ENCODE measurements at regions not wholly inside any gene's neighbourhood (a gene's known extent, or its start where the extent isn't known, plus 50 kb on each side); places are given as distances from the start of the nearest gene placed in this dataset.
"Not testable (repeated sequence)": the region's sequence is repeated elsewhere in the genome, so short reads cannot be mapped to it uniquely, and the experiment has no call there.

DNA sequence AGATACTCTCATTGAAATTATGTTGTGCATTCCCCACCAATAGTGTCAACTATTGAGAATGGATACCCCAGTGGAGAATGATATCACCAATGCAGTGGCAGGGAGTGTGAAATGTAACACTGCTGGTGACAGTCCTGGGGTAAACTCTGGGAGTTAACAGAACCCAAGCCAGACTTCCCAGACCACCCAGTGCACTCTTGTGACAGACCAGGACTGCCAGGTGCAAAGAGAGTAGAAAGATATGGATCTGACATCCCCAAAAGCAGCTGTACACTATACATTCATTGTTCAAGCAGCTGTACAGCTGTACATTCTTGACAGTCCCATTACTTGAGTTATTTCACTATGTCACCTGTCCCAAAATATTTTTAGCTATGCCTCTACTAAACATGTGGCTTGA, 886.6 kb downstream of the DIAPH3 start:
- no peak for DNase-seq (ENCODE audit: low spot score)
- TF ChIP-seq, protein P1, sequence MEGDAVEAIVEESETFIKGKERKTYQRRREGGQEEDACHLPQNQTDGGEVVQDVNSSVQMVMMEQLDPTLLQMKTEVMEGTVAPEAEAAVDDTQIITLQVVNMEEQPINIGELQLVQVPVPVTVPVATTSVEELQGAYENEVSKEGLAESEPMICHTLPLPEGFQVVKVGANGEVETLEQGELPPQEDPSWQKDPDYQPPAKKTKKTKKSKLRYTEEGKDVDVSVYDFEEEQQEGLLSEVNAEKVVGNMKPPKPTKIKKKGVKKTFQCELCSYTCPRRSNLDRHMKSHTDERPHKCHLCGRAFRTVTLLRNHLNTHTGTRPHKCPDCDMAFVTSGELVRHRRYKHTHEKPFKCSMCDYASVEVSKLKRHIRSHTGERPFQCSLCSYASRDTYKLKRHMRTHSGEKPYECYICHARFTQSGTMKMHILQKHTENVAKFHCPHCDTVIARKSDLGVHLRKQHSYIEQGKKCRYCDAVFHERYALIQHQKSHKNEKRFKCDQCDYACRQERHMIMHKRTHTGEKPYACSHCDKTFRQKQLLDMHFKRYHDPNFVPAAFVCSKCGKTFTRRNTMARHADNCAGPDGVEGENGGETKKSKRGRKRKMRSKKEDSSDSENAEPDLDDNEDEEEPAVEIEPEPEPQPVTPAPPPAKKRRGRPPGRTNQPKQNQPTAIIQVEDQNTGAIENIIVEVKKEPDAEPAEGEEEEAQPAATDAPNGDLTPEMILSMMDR (IDR thresholded peaks at IDR 0.05; ENCODE audit: unreplicated experiment), result no peak
- Mint-ChIP-seq H3K4me3 (ENCODE audit: unreplicated experiment) (no peak overlapping the region), H3K27ac (ENCODE audit: unreplicated experiment) (no peak overlapping the region), H3K27me3 (ENCODE audit: unreplicated experiment) (peaks cover 1% of the 10 kb centered on the region), H3K4me1 (ENCODE audit: unreplicated experiment) (peaks cover 18% of the 10 kb centered on the region), H3K36me3 (ENCODE audit: low read depth, unreplicated experiment) (no peaks in the 10 kb centered on the region), H3K9me3 (ENCODE audit: unreplicated experiment) (no peaks in the 10 kb centered on the region)

DNA sequence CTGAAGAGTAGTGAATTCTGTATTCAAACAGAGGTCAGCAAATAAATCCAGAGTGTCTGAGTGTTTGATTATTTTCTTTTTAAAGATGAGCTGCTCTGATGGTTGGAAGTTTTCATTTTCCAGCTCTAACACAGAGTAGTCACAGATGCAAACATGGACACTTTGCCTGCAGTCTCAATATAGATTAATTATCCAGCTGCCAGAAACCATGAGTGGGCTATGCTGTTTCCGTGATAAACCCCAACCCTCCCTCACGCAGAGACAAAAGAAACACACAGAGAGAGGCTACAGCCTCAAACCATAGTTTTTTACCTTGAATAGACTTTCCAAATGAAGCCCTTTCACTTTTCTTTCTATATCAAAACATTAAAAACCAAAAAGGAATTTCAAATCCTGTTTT, 884.7 kb downstream of the DIAPH3 start:
- Mint-ChIP-seq H3K9me3 (ENCODE audit: unreplicated experiment) (no peaks in the 10 kb centered on the region), H3K27me3 (ENCODE audit: unreplicated experiment) (peaks cover 1% of the 10 kb centered on the region), H3K27ac (ENCODE audit: unreplicated experiment) (no peak overlapping the region), H3K4me1 (ENCODE audit: unreplicated experiment) (peaks cover 18% of the 10 kb centered on the region), H3K4me3 (ENCODE audit: unreplicated experiment) (no peak overlapping the region), H3K36me3 (ENCODE audit: low read depth, unreplicated experiment) (no peaks in the 10 kb centered on the region)
- TF ChIP-seq, protein P1 (IDR thresholded peaks at IDR 0.05; ENCODE audit: unreplicated experiment), result no peak
- no peak for DNase-seq (ENCODE audit: low spot score)

DNA sequence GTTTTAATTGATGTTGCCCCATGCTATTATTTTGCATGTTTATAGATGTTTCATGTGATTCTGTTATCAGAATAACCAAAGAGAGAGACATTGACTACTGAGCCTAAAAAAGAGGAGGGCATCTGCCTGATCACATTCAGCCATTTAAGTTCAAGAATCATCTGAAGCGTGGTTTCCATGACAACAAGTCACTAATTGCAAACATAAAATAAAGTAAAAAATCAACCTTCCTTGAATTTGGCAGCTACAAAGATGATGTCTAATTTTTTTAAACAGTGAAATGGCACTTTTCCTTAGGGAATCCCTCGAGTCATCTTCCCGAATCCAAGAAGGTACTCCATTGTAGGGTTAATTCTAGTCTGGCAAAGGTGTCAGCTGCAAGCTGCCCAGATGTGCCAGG, 884.2 kb downstream of the DIAPH3 start:
- no peak for DNase-seq (ENCODE audit: low spot score)
- TF ChIP-seq, protein P1 (IDR thresholded peaks at IDR 0.05; ENCODE audit: unreplicated experiment), result no peak
- Mint-ChIP-seq H3K36me3 (ENCODE audit: low read depth, unreplicated experiment) (no peaks in the 10 kb centered on the region), H3K27me3 (ENCODE audit: unreplicated experiment) (peaks cover 1% of the 10 kb centered on the region), H3K4me1 (ENCODE audit: unreplicated experiment) (peaks cover 18% of the 10 kb centered on the region), H3K27ac (ENCODE audit: unreplicated experiment) (no peak overlapping the region), H3K4me3 (ENCODE audit: unreplicated experiment) (no peak overlapping the region), H3K9me3 (ENCODE audit: unreplicated experiment) (no peaks in the 10 kb centered on the region)

DNA sequence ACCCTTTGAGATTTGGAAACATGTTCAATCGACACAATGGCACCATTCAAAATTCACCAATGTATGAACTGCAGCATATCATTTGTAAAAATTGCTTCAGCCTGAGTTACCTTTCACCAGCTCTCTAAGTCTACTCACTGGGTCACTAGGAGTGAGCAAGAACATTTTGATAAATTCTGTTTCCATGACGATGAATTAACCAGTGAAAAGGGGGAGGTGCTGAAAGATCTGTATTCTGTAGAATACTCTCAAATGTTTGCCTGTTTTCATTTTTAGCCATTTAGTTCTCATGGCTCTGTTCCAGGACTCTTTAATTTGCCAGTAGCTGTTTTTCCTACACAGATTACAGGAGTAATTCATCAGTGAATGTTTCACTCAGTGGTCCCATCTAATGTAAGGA, 883.4 kb downstream of the DIAPH3 start:
- peaks cover 1% of the 10 kb centered on the region for H3K27me3 Mint-ChIP-seq (ENCODE audit: unreplicated experiment)
- no peaks in the 10 kb centered on the region for H3K36me3 Mint-ChIP-seq (ENCODE audit: low read depth, unreplicated experiment)
- H3K27ac Mint-ChIP-seq (ENCODE audit: unreplicated experiment), result no peak overlapping the region
- DNase-seq (ENCODE audit: low spot score), result no peak
- H3K4me1 Mint-ChIP-seq (ENCODE audit: unreplicated experiment), result peaks cover 13% of the 10 kb centered on the region
- no peak overlapping the region for H3K4me3 Mint-ChIP-seq (ENCODE audit: unreplicated experiment)
- no peaks in the 10 kb centered on the region for H3K9me3 Mint-ChIP-seq (ENCODE audit: unreplicated experiment)
- TF ChIP-seq, protein P1 (IDR thresholded peaks at IDR 0.05; ENCODE audit: unreplicated experiment), result no peak

DNA sequence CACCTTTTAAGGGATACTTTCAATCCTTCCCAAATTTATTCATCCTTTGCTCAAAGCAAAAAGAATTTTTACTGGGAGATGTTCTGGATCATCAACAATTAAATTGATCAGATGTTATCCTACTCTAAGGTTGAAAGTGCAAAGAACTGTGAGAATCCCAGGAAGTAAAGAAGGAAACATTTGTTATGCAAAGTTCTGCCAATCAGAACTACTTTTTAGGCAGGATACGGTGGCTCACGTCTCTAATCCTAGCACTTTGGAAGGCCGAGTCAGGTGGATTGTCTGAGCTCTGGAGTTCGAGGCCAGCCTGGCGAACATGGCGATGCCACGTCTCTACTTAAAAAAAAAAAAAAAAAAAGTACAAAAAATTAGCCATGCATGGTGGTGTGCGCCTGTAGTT, 882.3 kb downstream of the DIAPH3 start:
- H3K27me3 Mint-ChIP-seq (ENCODE audit: unreplicated experiment), result peaks cover 1% of the 10 kb centered on the region
- no peak for DNase-seq (ENCODE audit: low spot score)
- no peak overlapping the region for H3K27ac Mint-ChIP-seq (ENCODE audit: unreplicated experiment)
- peaks cover 5% of the 10 kb centered on the region for H3K4me1 Mint-ChIP-seq (ENCODE audit: unreplicated experiment)
- no peaks in the 10 kb centered on the region for H3K36me3 Mint-ChIP-seq (ENCODE audit: low read depth, unreplicated experiment)
- no peak overlapping the region for H3K4me3 Mint-ChIP-seq (ENCODE audit: unreplicated experiment)
- TF ChIP-seq, protein P1 (IDR thresholded peaks at IDR 0.05; ENCODE audit: unreplicated experiment), result no peak
- no peaks in the 10 kb centered on the region for H3K9me3 Mint-ChIP-seq (ENCODE audit: unreplicated experiment)

DNA sequence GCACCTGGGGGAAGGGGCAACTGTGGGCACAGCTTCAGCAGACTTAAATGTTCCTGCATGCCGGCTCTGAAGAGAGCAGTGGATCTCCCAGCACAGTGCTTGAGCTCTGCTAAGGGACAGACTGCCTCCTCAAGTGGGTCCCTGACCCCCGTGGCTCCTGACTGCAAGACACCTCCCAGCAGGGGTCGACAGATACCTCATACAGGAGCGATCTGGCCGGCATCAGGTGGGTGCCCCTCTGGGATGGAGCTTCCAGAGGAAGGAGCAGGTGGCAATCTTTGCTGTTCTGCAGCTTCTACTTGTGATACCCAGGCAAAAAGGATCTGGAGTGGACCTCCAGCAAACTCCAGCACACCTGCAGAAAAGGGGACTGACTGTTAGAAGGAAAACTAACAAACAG, 871.5 kb downstream of the DIAPH3 start:
- H3K4me1 Mint-ChIP-seq (ENCODE audit: unreplicated experiment); DNase-seq (ENCODE audit: low spot score); H3K27me3 Mint-ChIP-seq (ENCODE audit: unreplicated experiment); H3K27ac Mint-ChIP-seq (ENCODE audit: unreplicated experiment); H3K36me3 Mint-ChIP-seq (ENCODE audit: low read depth, unreplicated experiment); H3K4me3 Mint-ChIP-seq (ENCODE audit: unreplicated experiment); H3K9me3 Mint-ChIP-seq (ENCODE audit: unreplicated experiment): not testable (repeated sequence)

All from endothelial cell (in vitro differentiated cells).